RWPE1 (cell line): ENCODE measurements at regions not wholly inside any gene's neighbourhood (a gene's known extent, or its start where the extent isn't known, plus 50 kb on each side); places are given as distances from the start of the nearest gene placed in this dataset.
"Not testable (repeated sequence)": the region's sequence is repeated elsewhere in the genome, so short reads cannot be mapped to it uniquely, and the experiment has no call there.

Source experiments
- CTCF ChIA-PET: fragments of 350-600 bp; sonication (Branson Sonifier 250); formaldehyde crosslinking; extraction: SDS; loops from one replicate; lab custom pipeline; 2021; lab: Yijun Ruan, JAX
- POLR2A ChIA-PET: fragments of 400-600 bp; formaldehyde crosslinking; extraction: SDS; loops from one replicate; lab custom pipeline; 2020; ENCODE audit warnings: antibody characterized with exemption; ENCODE audit not compliant: low non-redundant PET; lab: Yijun Ruan, JAX
- DNase-seq: peaks from one replicate; pipeline ENCODE4 v3.0.0; 2012; ENCODE audit warnings: low spot score
- H3K27ac ChIP-seq: fragments of 450-650 bp; 2 replicates; pipeline ENCODE4 v1.5.1; 2017
- CTCF ChIP-seq: fragments of 450-650 bp; conservative IDR thresholded peaks from 2 replicates; pipeline ENCODE4 v1.5.1; 2017; ENCODE audit warnings: low read depth, mild to moderate bottlenecking

DNA sequence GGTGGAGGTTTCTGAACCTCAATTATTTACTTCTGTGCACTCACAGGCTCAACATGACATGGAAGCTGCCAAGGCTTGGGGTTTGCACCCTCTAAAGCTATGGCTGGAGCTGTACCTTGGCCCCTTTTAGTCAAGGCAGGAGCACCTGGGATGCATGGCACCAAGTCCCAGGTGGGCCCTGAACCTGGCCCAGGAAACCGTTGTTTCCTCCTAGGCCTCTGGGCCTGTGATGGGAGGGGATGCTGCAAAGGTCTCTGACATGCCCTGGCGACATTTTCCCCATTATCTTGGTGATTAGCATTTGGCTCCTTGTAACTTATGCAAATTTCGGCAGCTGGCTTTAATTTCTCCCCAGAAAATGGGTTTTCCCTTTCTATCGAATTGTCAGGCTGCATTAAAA lies 726.1 kb upstream of the POU3F4 start:
- ChIA-PET POLR2A (no interaction called here), CTCF (no interaction called here)
- no peak for TF ChIP-seq CTCF
- no peak for DNase-seq
- no peak overlapping the region for H3K27ac ChIP-seq

- CTCF ChIA-PET, result not testable (repeated sequence)
These were observed 695.2 kb upstream of the POU3F4 start for GRCh38 chrX:82812902-82813301.

DNA sequence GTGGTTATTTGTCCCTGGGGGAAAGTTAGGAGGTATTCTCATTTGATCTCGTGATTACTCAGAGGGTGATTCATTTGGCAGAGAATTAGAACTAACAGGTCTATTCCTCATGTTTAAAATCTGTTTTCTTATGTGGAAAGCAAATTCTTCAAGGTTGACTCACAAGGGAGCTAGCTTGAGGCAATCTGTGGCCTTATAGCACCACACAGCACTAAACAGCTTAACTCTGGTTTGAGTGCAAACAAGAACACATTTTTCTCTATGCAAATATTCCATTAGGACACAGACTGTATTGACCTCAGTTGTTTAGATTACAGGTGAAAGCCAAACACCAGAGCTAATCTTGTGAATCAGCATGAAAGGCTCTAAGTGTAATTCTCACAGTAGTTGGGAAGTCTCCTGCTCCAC lies 694.4 kb upstream of the POU3F4 start:
- no peak for TF ChIP-seq CTCF
- POLR2A ChIA-PET, result no interaction called here
- H3K27ac ChIP-seq, result no peak overlapping the region
- CTCF ChIA-PET, result no interaction called here
- peak; percentile 63 for DNase-seq

More at GRCh38 chrX:82812902-82813301, 695.2 kb upstream of the POU3F4 start:
- DNase-seq, H3K27ac ChIP-seq, POLR2A ChIA-PET: not testable (repeated sequence)

GRCh38 chrX:82816001-82816400 lies 692.1 kb upstream of the POU3F4 start:
- DNase-seq, result no peak
- POLR2A ChIA-PET, result no interaction called here
- CTCF ChIA-PET, result no interaction called here
- H3K27ac ChIP-seq, result no peak overlapping the region
- no peak for TF ChIP-seq CTCF

DNA sequence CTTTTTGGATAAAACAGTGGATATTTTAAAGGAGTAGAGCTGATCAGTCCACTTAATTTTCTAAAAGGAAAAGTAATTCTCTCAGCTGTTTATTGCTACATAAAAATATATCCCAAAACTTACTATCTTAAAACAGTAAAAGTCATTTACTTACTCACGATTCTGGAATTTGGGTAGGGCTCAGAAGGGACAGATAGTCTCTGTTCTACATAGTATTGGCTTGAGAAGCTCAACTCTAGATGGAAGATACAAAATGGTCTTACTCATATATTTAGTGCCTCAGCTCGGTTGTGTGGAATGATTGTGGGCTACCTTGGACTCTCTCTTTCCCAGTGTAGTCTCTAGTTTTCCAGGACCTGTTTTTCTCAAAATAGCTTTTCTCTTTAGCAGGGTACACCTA lies 691.5 kb upstream of the POU3F4 start:
- POLR2A ChIA-PET, result no interaction called here
- no peak for TF ChIP-seq CTCF
- DNase-seq, result peak; percentile 0

DNA sequence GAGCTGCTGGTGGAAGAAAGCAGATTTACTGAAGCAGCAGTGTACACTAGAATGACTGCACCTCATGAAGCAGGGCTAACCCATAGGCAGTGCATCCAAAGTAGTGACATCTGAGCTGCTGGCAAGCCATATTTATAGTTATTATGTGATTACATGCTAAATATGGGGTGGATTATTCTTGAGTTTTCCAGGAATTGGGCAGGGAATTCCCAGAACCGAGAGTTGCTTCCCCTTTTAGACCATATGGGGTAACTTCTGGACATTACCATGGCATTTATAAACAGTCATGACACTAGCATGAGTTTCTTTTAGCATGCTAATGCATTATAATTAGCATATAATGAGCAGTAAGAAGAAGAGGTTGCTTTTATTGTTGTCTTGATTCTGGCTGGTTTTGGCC lies 665.8 kb upstream of the POU3F4 start:
- TF ChIP-seq CTCF, result no peak
- DNase-seq, result no peak
- H3K27ac ChIP-seq, result no peak overlapping the region
- CTCF ChIA-PET, result no interaction called here
- POLR2A ChIA-PET, result no interaction called here

More for the DNA sequence above, 691.5 kb upstream of the POU3F4 start:
- no peak overlapping the region for H3K27ac ChIP-seq
- CTCF ChIA-PET, result no interaction called here

DNA sequence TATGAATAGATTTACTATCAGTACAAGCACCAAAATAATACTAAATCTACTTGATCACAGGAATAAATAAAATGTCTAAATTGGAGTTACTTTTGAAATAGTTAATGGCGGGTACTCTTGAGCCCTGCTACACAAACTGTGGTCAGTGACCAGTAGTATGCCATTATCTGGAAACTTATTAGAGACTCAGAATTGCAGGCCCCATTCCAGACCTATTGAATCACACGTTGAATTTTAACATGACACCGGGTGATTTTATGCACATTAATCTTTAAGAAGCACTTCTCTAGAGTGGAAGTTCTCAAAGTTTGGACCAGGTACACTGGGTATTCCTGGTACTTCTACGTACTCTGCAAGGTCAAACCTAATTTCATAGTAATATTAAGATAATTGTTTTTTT lies 660.0 kb upstream of the POU3F4 start:
- no peak for TF ChIP-seq CTCF
- no peak for DNase-seq
- ChIA-PET POLR2A (no interaction called here), CTCF (no interaction called here)
- H3K27ac ChIP-seq, result no peak overlapping the region
